Stimulated activated CD8-positive, alpha-beta memory T cell treated with anti-CD3 and anti-CD28 coated beads, Interleukin-7, amount 100 ng/mL, for 4 hours (primary cell): ENCODE measurements at regions not wholly inside any gene's neighbourhood (a gene's known extent, or its start where the extent isn't known, plus 50 kb on each side); places are given as distances from the start of the nearest gene placed in this dataset.
"Not testable (repeated sequence)": the region's sequence is repeated elsewhere in the genome, so short reads cannot be mapped to it uniquely, and the experiment has no call there.

ENCODE experiments used
- DNase-seq, 2 donors: peaks; one replicate each; pipeline ENCODE4 v3.0.0-alpha.2; 2020; ENCODE audit warnings: low read depth in 2 of 2

DNA sequence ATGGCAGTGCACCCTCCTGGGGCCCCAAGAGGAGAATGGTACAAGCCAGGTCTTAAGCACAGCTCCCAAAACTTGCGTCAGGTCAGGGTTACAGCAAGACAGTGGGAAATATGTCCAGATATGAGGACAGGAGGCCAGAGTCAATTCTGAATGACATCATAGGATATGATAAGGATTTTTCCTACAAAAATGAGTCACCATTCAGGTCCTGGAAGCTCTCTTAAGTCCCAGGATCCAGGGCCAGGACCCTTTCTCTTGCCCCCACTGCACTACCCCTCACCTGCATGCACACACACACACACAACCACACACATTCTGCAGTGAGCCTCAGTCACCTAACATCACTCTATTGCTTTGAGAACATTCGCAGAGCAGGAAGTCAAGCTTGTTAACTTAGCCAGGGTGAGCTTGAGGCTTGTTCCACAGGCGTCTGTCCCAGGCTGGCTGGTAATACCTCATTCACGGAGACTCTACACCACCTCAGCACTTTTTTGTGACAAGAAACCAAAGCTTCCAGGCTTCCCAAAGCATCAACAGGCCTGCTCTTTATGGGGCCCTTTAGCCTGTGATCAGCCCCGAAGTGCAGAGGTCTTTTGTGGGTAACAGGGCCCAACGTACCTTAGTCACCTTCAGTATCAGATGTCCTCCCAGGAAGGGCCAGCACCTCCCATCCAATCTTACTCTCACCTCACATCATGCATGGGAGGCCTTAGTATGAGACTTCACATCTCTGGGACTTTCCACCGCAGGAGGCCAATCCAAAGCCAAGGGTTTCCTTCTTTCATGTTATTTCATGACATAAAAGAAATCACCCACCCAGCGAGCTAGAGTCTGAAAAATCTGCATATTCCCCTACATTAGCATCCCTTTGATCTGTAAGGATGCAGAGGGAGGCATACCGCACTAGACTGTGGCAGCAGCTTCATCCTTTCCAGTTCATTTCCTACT, 74.0 kb upstream of the LIPC start:
- no peak for DNase-seq

DNA sequence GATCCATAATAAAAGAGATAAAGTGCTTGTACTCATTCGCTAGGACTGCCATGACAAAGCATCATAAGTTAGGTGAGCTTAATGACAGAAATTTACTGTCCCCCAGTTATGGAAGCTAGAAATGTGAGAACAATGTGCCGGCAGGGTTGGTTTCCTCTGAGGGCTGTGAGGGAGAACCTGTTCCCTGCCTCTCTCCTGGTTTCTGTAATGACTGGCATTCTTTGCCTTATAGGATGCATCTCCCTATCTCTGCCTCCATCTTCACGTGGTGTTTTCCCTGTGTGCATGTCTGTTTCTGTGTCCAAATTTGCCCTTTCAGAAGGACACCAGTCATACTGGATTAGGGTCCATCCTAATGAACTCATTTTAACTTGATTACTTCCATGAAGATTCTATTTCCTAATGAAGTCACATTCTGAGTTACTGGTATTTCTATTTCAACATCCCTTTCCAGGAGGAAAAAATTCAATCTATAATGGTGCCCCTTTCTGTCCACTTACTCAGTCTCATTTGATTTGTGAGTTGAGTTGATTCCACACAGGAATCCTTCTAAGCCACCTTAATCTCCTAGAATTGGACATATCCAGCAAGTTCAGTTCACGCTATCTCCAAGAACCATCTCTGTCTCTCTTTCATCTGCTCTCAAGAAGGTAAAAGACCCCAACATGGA, 71.2 kb upstream of the LIPC start:
- DNase-seq = no peak

DNA sequence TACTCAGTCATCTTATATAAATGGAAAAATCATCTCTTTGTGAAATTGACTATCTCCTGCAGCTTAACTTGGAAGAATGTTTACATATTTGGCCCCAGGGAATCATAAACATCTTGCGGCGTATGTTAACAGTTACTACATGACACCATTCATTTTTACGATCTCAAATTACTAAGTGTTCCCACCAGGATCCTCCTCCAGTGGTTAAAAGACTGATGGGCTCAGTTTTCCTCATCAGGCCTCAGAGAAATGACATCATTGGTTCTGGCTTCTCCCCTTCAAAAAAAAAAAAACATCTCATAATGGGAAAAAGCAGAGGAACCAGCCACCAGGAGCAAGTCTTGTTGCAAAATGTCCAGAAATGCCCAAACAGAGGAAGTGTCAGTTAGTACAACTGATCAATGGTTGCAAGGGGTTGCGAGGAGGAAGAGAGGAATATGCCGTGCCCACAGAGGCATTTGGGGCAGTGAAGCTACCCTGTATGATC, 70.5 kb upstream of the LIPC start:
- no peak for DNase-seq

DNA sequence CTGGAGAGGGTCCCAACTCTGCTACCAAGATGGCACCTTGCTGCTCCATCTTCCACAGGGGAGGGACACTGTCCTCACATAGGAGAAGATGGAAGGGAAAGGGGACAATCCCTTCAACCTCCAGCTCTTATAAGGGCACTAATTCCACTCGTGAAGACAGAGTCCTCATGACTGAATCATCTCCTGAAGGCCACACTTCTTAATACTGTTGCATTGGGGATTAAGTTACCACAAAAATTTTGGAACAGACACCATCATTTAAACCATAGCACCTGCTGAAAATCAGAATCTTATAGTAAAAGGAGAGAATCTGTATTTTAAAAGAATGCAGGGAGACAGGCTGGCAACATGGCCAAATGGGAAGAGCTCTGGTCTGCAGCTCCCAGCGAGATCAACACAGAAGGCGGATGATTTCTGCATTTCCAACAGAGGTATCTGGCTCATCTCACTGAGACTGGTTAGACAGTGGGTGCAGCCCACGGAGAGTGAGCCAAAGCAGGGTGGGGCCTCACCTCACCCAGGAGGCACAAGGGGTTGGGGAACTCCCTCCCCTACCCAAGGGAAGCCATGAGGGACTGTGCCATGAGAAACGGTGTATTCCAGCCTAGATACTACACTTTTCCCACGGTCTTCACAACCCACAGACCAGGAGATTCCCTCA, 69.4 kb upstream of the LIPC start:
- no peak for DNase-seq

DNA sequence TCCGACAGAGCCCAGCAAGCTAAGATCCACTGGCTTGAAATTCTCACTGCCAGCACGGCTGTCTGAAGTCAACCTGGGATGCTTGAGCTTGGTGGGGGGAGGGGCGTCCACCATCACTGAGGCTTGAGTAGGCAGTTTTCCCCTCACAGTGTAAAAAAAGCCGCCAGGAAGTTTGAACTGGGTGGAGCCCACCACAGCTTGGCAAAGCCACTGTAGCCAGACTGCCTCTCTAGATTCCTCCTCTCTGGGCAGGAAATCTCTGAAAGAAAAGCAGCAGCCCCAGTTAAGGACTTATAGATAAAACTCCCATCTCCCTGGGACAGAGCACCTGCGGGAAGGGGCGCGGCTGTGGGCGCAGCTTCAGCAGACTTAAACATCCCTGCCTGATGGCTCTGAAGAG, 68.7 kb upstream of the LIPC start:
- DNase-seq = not testable (repeated sequence)

GRCh38 chr15:58363673-58364072, 68.1 kb upstream of the LIPC start:
- DNase-seq = not testable (repeated sequence)

DNA sequence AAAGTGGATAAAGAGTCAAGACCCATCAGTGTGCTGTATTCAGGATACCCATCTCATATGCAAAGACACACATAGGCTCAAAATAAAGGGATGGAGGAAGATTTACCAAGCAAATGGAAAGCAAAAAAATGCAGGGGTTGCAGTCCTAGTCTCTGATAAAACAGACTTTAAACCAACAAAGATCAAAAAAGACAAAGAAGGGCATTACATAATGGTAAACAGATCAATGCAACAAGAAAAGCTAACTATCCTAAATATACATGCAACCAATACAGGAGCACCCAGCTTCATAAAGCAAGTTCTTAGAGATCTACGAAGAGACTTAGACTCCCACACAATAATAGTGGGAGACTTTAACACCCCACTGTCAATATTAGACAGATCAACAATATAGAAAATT, 66.7 kb upstream of the LIPC start:
- DNase-seq = not testable (repeated sequence)

DNA sequence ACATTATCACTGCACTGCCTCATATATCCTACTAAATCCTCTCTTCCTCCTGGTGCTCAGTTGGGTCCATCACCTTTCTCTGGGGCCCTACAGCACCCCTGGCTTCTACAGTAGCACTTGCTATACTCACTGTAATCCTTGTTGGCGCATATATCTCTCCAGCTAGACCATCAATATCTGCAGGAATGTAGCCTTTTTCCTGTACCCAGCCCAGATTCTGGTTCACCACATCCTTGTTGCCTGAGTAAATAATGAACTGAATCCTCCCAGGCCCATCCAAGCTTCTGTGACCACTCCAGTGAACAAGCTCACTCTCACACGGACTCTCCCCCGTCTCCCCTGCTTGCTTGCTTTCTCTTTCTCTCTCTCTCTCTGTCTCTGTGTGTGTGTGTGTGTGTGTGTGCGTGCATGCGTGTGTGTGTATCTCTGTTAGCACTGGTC, 62.5 kb upstream of the LIPC start:
- no peak for DNase-seq

DNA sequence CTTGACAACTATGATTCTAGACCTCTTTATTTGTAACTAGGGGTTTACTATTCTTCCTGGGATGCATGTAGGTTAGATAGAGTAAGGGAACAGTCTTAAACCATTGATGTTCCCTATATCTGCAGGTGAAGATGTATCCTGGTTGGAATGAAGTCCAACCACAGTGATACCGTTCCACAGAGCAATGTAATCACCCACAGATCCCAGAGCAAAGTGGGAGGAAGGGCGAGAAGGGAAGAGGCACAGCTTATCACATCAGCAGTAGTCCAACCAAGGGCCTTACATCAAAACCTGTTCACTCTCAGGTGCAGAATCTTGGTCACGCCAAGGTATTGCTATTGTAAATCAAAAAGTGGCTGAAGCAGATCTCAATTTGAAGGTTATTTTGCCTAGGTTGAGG, 61.8 kb upstream of the LIPC start:
- no peak for DNase-seq

DNA sequence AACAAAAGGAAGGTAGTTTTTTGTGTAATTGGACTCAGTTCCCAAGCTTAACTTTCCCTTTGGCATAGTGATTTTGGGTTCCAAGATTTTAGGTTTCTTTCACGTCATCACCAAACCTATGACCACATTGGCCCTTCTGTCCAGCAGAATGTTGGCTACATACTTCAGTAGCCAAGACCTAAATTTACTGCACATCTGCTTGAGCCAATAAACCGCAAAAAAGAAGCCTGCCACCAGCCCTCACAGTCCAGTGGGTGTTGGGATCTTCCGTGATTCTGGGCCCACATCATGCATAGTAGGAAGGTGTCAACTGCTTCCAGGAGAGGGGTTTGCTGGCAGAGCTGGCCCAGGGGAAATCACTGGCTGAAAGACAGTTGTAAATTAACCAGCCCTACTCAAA, 57.6 kb upstream of the LIPC start:
- no peak for DNase-seq

DNA sequence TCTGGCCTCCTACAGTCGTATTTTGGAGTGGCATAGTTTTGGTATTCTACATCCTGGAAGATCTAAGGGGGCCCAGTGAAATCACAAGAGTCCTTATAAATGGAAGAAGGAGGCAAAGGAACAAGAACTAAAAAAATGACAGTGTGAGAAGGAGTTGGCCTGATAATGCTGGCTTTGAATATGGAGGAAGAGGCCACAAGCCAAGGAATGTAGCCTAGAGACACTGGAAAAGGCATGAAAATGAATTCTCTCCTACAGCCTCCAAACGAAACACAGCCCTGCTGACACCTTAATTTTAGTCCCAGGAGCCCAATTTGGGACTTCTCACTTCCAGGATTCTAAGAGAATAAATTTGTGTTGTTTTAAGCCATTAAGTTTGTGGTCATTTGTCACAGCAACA, 54.6 kb upstream of the LIPC start:
- DNase-seq = no peak

DNA sequence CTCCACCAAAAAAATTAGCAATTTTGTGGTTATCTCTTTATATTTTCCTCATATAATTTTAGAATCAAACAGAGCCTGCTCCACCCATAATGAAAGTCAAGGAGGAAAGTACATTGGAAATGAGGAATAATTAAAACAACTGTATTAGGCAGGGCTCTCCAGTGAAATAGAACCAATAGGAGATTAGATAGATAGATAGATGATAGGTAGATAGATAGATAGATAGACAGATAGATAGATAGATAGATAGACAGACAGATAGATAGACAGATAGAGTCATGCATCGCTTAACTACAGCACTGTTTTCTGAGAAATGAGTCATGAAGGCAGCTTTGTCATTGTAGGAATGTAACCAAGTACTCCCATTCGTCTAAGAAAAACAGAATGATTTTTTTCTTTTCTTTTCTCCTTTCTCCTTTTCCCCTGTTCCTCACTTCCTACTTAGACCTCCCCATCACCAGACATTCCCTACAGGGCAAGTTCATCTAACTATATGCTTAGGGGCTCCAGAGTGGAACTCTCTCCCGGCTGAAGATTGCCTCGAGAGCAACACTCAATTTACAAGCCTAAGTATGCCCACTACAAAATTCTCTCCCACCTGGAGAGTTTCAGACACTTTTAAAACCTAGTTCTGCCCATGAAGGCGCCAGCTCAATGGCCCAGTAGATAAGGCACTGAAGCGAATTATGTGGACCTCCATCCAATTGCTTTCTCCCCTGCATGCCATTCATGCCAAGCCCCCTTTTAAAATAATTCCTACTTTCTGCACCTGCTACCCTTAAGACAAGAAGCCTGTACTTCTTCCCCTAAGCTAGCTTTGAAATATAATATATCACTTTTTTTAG, 53.3 kb upstream of the LIPC start:
- DNase-seq = no peak

DNA sequence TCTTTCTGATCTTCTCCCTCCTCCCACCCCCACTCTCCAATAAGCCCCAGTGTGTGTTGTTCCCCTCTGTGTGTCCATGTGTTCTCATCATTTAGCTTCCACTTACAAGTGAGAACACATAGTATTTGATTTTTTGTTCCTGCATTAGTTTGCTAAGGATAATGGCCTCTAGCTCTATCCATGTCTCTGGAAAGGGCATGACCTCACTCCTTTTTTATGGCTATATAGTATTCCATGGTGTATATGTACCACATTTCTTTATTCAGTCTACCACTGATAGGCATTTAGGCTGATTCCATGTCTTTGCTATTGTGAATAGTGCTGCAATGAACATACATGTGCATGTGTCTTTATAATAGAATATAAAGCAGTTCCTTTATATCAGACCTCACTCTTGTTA, 52.3 kb upstream of the LIPC start:
- DNase-seq = not testable (repeated sequence)

- DNase-seq = no peak
Observed at GRCh38 chr15:58380280-58380945, 51.4 kb upstream of the LIPC start.

- no peak for DNase-seq
Observed at GRCh38 chr15:58381697-58382096, 50.1 kb upstream of the LIPC start.
